GM19238 (cell line): ENCODE measurements at regions not wholly inside any gene's neighbourhood (a gene's known extent, or its start where the extent isn't known, plus 50 kb on each side); places are given as distances from the start of the nearest gene placed in this dataset.

Source experiments
- DNase-seq: peaks from one replicate; pipeline ENCODE4 v3.0.0; 2011; ENCODE audit warnings: low spot score; ENCODE audit not compliant: insufficient read length

GRCh38 chr5:82809420-82810143 is 267.6 kb downstream of the TMEM167A start:
- no peak for DNase-seq

GRCh38 chr5:82808960-82809359 is 268.2 kb downstream of the TMEM167A start:
- no peak for DNase-seq

GRCh38 chr5:82807021-82807420 is 270.2 kb downstream of the TMEM167A start:
- DNase-seq: no peak

- DNase-seq: no peak
These were observed 270.7 kb downstream of the TMEM167A start for GRCh38 chr5:82806513-82806912.

GRCh38 chr5:82804155-82804690 is 273.0 kb downstream of the TMEM167A start:
- DNase-seq: no peak

- no peak for DNase-seq
These were observed 274.2 kb downstream of the TMEM167A start for GRCh38 chr5:82802954-82803353.

GRCh38 chr5:82800826-82801225 is 276.4 kb downstream of the TMEM167A start:
- DNase-seq: no peak

- DNase-seq: no peak
These were observed 277.7 kb downstream of the TMEM167A start for GRCh38 chr5:82799361-82800077.

GRCh38 chr5:82798676-82799075 is 278.5 kb downstream of the TMEM167A start:
- DNase-seq: no peak

- no peak for DNase-seq
These were observed 280.4 kb downstream of the TMEM167A start for GRCh38 chr5:82796643-82797416.

- DNase-seq: no peak
These were observed 282.3 kb downstream of the TMEM167A start for GRCh38 chr5:82794876-82795275.

- DNase-seq: no peak
These were observed 283.3 kb downstream of the TMEM167A start for GRCh38 chr5:82793808-82794419.

GRCh38 chr5:82792096-82792495 is 285.1 kb downstream of the TMEM167A start:
- DNase-seq: no peak

- no peak for DNase-seq
These were observed 288.1 kb downstream of the TMEM167A start for GRCh38 chr5:82789095-82789494.

- DNase-seq: no peak
These were observed 290.4 kb downstream of the TMEM167A start for GRCh38 chr5:82786748-82787147.

GRCh38 chr5:82785882-82786509 is 291.2 kb downstream of the TMEM167A start:
- no peak for DNase-seq

- no peak for DNase-seq
These were observed 291.7 kb downstream of the TMEM167A start for GRCh38 chr5:82785456-82785855.

GRCh38 chr5:82784521-82784920 is 292.7 kb downstream of the TMEM167A start:
- no peak for DNase-seq

GRCh38 chr5:82777106-82777505 is 300.1 kb downstream of the TMEM167A start:
- no peak for DNase-seq

GRCh38 chr5:82772281-82772680 is 304.9 kb downstream of the TMEM167A start:
- DNase-seq: no peak

- no peak for DNase-seq
These were observed 311.0 kb downstream of the TMEM167A start for GRCh38 chr5:82766206-82766605.
